GM12873 (cell line): ENCODE measurements at regions not wholly inside any gene's neighbourhood (a gene's known extent, or its start where the extent isn't known, plus 50 kb on each side); places are given as distances from the start of the nearest gene placed in this dataset.

Source experiments
- CTCF ChIP-seq: IDR thresholded peaks from 2 replicates; pipeline ENCODE4 v1.5.1; 2012; ENCODE audit warnings: low read depth, mild to moderate bottlenecking, moderate library complexity, low read length, control low read depth; ENCODE audit not compliant: insufficient read depth; ENCODE audit errors: missing control alignments

DNA sequence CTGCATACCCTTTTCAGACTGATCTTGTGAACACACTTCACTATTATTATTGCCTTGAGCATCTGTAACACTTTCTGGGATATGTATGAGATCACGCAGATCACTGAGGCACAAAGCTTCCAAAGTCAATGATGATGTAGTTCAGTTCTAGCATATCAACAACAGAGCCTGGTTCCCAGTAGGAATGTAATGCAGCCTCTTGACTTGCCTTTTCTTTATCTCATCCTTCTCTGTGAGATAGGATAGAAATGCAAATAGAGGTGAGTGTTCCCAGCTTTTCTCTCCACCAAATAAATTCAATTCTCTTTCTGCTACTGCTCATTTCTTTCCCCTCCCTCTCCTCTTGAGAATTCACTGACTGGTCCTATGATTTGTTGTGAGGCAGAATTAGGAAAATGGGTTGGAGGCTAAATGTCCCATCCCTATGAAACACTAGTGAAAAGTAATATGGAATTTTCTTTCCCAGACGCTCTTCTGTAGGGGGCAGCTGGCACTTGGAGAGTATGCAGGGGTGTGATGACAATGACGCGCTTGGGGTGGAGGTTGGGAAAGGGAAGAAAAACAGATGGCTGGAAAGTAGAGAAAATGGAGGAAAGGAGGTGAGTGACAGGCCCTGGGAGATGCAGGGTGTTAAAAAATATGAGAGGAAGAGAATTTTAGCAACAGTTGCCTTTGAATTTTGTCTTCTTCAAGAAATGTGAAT is 96.0 kb upstream of the TMTC1 start:
- no peak for TF ChIP-seq CTCF

DNA sequence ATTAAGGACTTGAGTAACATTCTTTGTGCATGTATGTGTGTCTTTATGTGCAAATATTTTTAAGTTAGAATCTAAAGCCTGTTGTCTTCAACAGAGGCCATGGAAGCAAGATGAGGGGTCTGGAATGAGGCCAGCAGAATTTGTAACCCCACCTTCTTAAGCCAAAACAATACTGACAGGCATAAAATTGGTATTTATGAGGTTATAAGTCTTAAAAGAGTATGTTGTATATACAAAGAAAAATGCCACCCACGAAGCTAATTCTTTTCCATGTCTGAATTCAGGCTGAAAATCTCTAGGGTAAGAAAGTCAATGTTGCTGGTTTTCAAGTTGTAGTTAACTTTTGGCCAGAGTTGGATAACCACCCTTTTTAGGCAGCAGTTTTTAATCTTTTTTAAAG is 86.2 kb upstream of the TMTC1 start:
- no peak for TF ChIP-seq CTCF

GRCh38 chr12:29867823-29868222 is 84.1 kb upstream of the TMTC1 start:
- TF ChIP-seq CTCF: no peak

DNA sequence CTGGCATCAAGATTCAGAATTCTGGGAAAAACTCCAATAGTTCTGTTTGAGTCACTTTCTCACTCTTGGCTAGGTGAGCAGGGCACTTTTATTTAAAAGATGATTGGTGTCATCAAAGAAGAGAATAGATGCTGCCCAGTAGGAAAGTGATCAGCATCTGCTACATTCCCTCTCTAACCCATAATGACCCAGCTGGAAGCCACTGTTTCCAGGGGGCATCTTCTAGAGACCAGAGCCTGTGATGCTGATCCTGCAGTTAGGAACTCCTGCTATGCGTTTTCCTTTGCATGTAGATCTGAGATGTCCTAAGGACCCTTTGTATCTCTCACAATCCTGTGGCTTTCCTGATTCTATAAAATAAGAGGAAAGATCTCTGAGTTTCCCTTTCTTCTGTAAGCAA is 79.9 kb upstream of the TMTC1 start:
- TF ChIP-seq CTCF: no peak

DNA sequence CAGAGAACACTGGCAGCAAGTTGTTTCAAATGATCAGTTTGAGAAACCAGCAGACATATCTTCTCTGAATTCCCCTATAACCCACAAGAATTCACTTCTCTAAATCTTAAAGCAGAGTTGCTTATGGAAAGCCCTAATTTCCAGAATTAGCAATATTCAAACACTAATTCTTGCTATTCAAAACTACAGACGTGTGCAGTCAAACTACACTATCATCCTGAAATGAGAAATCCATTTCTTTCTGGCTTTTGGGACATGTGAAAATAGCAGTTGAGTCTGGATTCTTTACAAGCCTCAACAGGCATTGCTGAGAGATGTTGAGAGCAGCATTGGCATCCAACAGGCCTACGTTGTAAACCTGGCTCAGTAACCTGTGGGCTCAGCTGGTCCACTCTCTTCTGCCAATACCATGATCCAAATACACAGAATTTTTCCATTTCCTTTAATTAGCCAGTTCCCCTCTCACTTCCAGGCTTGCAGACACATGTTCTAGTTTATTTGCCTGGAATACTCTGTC is 74.6 kb upstream of the TMTC1 start:
- TF ChIP-seq CTCF: no peak

DNA sequence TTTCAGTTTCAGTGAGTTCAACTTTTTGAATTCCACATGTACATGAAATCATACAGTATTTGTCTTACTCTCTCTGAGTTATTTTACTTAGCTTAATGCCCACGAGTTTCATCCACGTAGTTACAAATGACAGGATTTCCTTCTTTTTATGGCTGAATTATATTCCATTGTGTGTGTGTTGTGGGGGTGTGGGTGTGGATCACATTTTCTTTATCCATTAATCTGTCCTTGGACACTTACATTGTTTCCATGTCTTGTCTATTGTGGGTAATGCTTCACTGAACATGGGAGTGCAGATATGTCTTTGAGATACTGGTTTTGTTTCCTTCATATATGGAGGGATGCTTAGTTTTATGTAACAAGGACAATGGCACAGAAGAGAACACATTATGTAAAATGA is 63.5 kb upstream of the TMTC1 start:
- TF ChIP-seq CTCF: no peak

GRCh38 chr12:29844667-29845066 is 60.9 kb upstream of the TMTC1 start:
- no peak for TF ChIP-seq CTCF
